ENCODE measurements at regions not wholly inside any gene's neighbourhood (a gene's known extent, or its start where the extent isn't known, plus 50 kb on each side); places are given as distances from the start of the nearest gene placed in this dataset.

- no peak for DNase-seq (ENCODE audit: low read depth, low spot score)
Observed at GRCh38 chr14:65351493-65352194, 60.9 kb upstream of the FUT8 start.

GRCh38 chr14:65352964-65353530, 59.5 kb upstream of the FUT8 start:
- no peak for DNase-seq (ENCODE audit: low read depth, low spot score)

- DNase-seq (ENCODE audit: low read depth, low spot score) = no peak
Observed at GRCh38 chr14:65354131-65354530, 58.4 kb upstream of the FUT8 start.

GRCh38 chr14:65354715-65355114, 57.8 kb upstream of the FUT8 start:
- DNase-seq (ENCODE audit: low read depth, low spot score) = no peak

- DNase-seq (ENCODE audit: low read depth, low spot score) = no peak
Observed at GRCh38 chr14:65356327-65356836, 56.1 kb upstream of the FUT8 start.

GRCh38 chr14:65357113-65357512, 55.4 kb upstream of the FUT8 start:
- no peak for DNase-seq (ENCODE audit: low read depth, low spot score)

GRCh38 chr14:65357689-65358088, 54.8 kb upstream of the FUT8 start:
- no peak for DNase-seq (ENCODE audit: low read depth, low spot score)

- no peak for DNase-seq (ENCODE audit: low read depth, low spot score)
Observed at GRCh38 chr14:65359503-65359902, 53.0 kb upstream of the FUT8 start.

- no peak for DNase-seq (ENCODE audit: low read depth, low spot score)
Observed at GRCh38 chr14:65360144-65360784, 52.3 kb upstream of the FUT8 start.

- peak; percentile 55 for DNase-seq (ENCODE audit: low read depth, low spot score)
Observed at GRCh38 chr14:65361920-65362319, 50.6 kb upstream of the FUT8 start.
